PC-3 (cell line): ENCODE measurements at regions not wholly inside any gene's neighbourhood (a gene's known extent, or its start where the extent isn't known, plus 50 kb on each side); places are given as distances from the start of the nearest gene placed in this dataset.

Experiments used
- ATAC-seq: fragments of 200-7000 bp; cut with Tn5 transposase; 2 replicates; pipeline ENCODE4 v1.9.1; 2020; ENCODE audit warnings: mild to moderate bottlenecking, moderate library complexity
- BruUV-seq: library from RNA; stranded (reverse); fragments of 400-500 nt; replicated peaks from 2 replicates; lab custom pipeline; 2021; lab: Mats Ljungman, UMichigan
- CTCF ChIA-PET: fragments of 300-600 bp; sonication (Branson Sonifier 250); formaldehyde crosslinking; loops from one replicate; lab custom pipeline; 2022; ENCODE audit warnings: antibody characterized with exemption; lab: Charles Lee
- POLR2A ChIA-PET: fragments of 300-600 bp; sonication (Branson Sonifier 250); formaldehyde crosslinking; loops from one replicate; lab custom pipeline; 2022; ENCODE audit warnings: antibody characterized with exemption; ENCODE audit not compliant: unreplicated experiment; lab: Charles Lee
- DNase-seq: peaks from one replicate; pipeline ENCODE4 v3.0.0-alpha.2; 2015
- H2AFZ ChIP-seq: fragments of 300-600 bp; sonication (generic); 2 replicates; pipeline ENCODE4 v1.6.0; 2016; ENCODE audit warnings: antibody characterized with exemption, low read length
- H3F3A ChIP-seq: fragments of 300-600 bp; sonication (generic); one replicate; pipeline ENCODE4 v1.6.0; 2017; ENCODE audit warnings: antibody characterized with exemption, low read length, control low read depth, mild to moderate bottlenecking; ENCODE audit not compliant: unreplicated experiment
- H3K27ac ChIP-seq: fragments of 300-600 bp; sonication (generic); 2 replicates; pipeline ENCODE4 v1.5.1; 2016; ENCODE audit warnings: mild to moderate bottlenecking, low read length
- H3K27me3 ChIP-seq: fragments of 300-600 bp; sonication (generic); 2 replicates; pipeline ENCODE4 v1.6.1; 2016; ENCODE audit warnings: low read length, mixed read lengths
- H3K36me3 ChIP-seq: fragments of 300-600 bp; sonication (generic); 2 replicates; pipeline ENCODE4 v1.6.1; 2016; ENCODE audit warnings: low read depth, mixed run types, low read length, mixed read lengths
- H3K4me1 ChIP-seq: fragments of 300-600 bp; sonication (generic); 2 replicates; pipeline ENCODE4 v1.5.1; 2016; ENCODE audit warnings: low read length; ENCODE audit not compliant: insufficient read depth
- H3K4me2 ChIP-seq: fragments of 300-600 bp; sonication (generic); 2 replicates; pipeline ENCODE4 v1.6.0; 2016; ENCODE audit warnings: low read length
- H3K4me3 ChIP-seq: fragments of 300-600 bp; sonication (generic); 2 replicates; pipeline ENCODE4 v1.5.1; 2016; ENCODE audit warnings: mild to moderate bottlenecking, low read length, mixed read lengths
- H3K79me2 ChIP-seq: fragments of 300-600 bp; sonication (generic); 2 replicates; pipeline ENCODE4 v1.6.1; 2017; ENCODE audit warnings: low read length, mixed read lengths
- H3K9ac ChIP-seq: fragments of 300-600 bp; sonication (generic); 2 replicates; pipeline ENCODE4 v1.6.0; 2016; ENCODE audit warnings: mild to moderate bottlenecking, low read length
- H3K9me2 ChIP-seq: fragments of 300-600 bp; sonication (generic); replicated peaks from 2 replicates; pipeline ENCODE4 v1.6.1; 2016; ENCODE audit warnings: mixed run types, low read length, mixed read lengths
- H3K9me3 ChIP-seq: fragments of 300-600 bp; sonication (generic); 2 replicates; pipeline ENCODE4 v1.6.1; 2016; ENCODE audit warnings: low read length, mixed read lengths
- H4K20me1 ChIP-seq: fragments of 300-600 bp; sonication (generic); 2 replicates; pipeline ENCODE4 v1.6.1; 2016; ENCODE audit warnings: low read length, mixed read lengths
- EZH2 ChIP-seq: fragments of 300-600 bp; sonication (generic); IDR thresholded peaks from one replicate; pipeline ENCODE4 v1.6.1; 2017; ENCODE audit warnings: antibody characterized with exemption, mild to moderate bottlenecking, low read length; ENCODE audit not compliant: unreplicated experiment
- EZH2phosphoT487 ChIP-seq: fragments of 300-600 bp; sonication (generic); IDR thresholded peaks from 2 replicates; pipeline ENCODE4 v1.6.1; 2018; ENCODE audit warnings: mild to moderate bottlenecking, antibody characterized with exemption, low read length, borderline replicate concordance
- intact Hi-C: fragments of 100-400 bp; cut with micrococcal nuclease; formaldehyde crosslinking; loops from 2 replicates; pipeline ENCODE4 v1.9.0; 2023
- TF ChIP-seq, protein P1 (sequence below): fragments of 300-600 bp; sonication (generic); conservative IDR thresholded peaks from 2 replicates; pipeline ENCODE4 v1.5.1; 2017; ENCODE audit warnings: antibody characterized with exemption, low read depth, mild to moderate bottlenecking, low read length

DNA sequence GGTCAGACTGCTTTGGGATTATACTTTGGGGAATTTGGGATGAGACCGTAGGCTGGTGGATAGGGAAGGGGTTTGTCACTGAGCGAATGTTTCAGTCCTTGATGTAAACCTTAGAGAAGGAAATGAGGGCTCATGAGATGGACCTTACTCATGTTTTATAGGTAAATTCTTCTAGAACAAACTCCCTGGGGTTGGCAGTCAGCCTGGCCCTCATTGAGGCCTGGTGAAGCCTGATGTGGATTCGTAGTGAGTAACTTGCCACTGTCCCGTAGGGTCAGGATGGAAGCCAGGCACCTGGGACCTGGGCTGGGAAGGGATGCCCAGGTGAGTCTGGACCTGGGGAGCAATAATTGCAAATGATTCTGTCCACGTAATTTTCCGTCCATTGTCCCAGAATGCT lies 258.3 kb downstream of the LPIN1 start:
- no peaks in the 10 kb centered on the region for H3K9me2 ChIP-seq
- H3K27ac ChIP-seq, result no peak overlapping the region
- peak overlapping the region; percentile 44; the same call in 1 of the 2 replicates for H2AFZ ChIP-seq
- H3K4me2 ChIP-seq, result no peak overlapping the region
- no peaks in the 10 kb centered on the region for H3K9me3 ChIP-seq
- H3K4me3 ChIP-seq, result no peak overlapping the region
- no peaks in the 10 kb centered on the region for H3F3A ChIP-seq
- no peaks in the 10 kb centered on the region for H4K20me1 ChIP-seq
- peak; percentile 76 for ATAC-seq
- ChIA-PET CTCF (no interaction called here), POLR2A (no interaction called here)
- intact Hi-C loops, result no loop called here
- H3K79me2 ChIP-seq, result no peaks in the 10 kb centered on the region
- TF ChIP-seq, protein P1, sequence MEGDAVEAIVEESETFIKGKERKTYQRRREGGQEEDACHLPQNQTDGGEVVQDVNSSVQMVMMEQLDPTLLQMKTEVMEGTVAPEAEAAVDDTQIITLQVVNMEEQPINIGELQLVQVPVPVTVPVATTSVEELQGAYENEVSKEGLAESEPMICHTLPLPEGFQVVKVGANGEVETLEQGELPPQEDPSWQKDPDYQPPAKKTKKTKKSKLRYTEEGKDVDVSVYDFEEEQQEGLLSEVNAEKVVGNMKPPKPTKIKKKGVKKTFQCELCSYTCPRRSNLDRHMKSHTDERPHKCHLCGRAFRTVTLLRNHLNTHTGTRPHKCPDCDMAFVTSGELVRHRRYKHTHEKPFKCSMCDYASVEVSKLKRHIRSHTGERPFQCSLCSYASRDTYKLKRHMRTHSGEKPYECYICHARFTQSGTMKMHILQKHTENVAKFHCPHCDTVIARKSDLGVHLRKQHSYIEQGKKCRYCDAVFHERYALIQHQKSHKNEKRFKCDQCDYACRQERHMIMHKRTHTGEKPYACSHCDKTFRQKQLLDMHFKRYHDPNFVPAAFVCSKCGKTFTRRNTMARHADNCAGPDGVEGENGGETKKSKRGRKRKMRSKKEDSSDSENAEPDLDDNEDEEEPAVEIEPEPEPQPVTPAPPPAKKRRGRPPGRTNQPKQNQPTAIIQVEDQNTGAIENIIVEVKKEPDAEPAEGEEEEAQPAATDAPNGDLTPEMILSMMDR, result no peak
- TF ChIP-seq EZH2 (no peak), EZH2phosphoT487 (no peak)
- H3K9ac ChIP-seq, result no peak overlapping the region
- peaks cover 29% of the 10 kb centered on the region for H3K4me1 ChIP-seq
- H3K36me3 ChIP-seq, result no peaks in the 10 kb centered on the region
- H3K27me3 ChIP-seq, result no peaks in the 10 kb centered on the region
- no TSS peak for BruUV-seq
- DNase-seq, result peak; percentile 66

DNA sequence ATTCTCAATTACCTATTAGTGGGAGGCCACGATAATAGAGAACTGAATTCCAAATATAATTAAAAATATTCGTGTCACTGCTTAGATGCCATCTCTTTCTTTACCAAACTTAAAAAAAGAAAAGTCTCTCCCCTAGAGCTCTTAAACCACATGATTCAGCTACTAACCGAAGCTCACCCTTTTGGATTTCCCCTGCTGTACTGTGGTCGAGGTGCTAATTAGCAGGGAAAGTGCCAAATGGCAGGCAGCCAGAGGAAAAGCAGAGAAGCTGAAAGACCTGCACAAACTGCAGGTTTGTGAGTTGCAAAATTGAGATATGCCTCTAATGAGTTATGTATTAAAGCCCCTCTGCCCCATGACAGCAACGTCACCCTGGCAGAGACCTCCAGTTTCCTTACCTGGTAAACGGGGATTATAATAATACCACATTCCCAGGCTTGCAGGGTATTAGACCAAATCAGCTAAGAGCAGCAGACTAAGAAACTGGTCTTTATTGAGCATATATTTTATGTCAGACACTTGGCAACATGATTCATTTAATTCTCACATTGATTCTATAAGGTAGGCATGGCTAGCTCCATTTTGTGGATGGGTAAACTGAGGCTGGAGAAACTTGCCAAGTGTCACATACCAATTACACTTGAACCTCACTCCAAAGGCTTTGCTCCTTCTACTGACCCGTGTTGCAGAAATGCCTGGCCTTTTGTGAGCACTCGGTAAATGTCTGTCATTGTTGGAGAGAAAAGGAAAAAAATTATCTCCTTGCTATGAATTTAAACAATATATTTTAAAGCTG lies 259.7 kb downstream of the LPIN1 start:
- intact Hi-C loops, result no loop called here
- Histone ChIP-seq H3K27me3 (no peaks in the 10 kb centered on the region), H3K9me2 (no peaks in the 10 kb centered on the region), H3K36me3 (no peaks in the 10 kb centered on the region), H3K9ac (no peak overlapping the region), H2AFZ (no peak overlapping the region), H4K20me1 (no peaks in the 10 kb centered on the region), H3K4me2 (no peak overlapping the region), H3F3A (no peaks in the 10 kb centered on the region), H3K27ac (no peak overlapping the region), H3K4me1 (peaks cover 32% of the 10 kb centered on the region), H3K4me3 (no peak overlapping the region), H3K79me2 (no peaks in the 10 kb centered on the region), H3K9me3 (no peaks in the 10 kb centered on the region)
- BruUV-seq, result no TSS peak
- POLR2A ChIA-PET, result no interaction called here
- TF ChIP-seq, protein P1, result no peak
- TF ChIP-seq EZH2phosphoT487, result no peak
- TF ChIP-seq EZH2, result no peak
- CTCF ChIA-PET, result no interaction called here
- ATAC-seq, result no peak
- no peak for DNase-seq

- no TSS peak for BruUV-seq
- peak; percentile 25 for DNase-seq
- no peak overlapping the region for H3K9ac ChIP-seq
- no peak overlapping the region for H3K4me3 ChIP-seq
- H3K9me3 ChIP-seq, result no peaks in the 10 kb centered on the region
- POLR2A ChIA-PET, result no interaction called here
- TF ChIP-seq EZH2 (no peak), EZH2phosphoT487 (no peak)
- TF ChIP-seq, protein P1, result no peak
- H3F3A ChIP-seq, result no peaks in the 10 kb centered on the region
- H3K36me3 ChIP-seq, result no peaks in the 10 kb centered on the region
- intact Hi-C loops, result no loop called here
- no peak overlapping the region for H3K4me2 ChIP-seq
- no peaks in the 10 kb centered on the region for H4K20me1 ChIP-seq
- no peak overlapping the region for H2AFZ ChIP-seq
- no peak for ATAC-seq
- no peaks in the 10 kb centered on the region for H3K27me3 ChIP-seq
- CTCF ChIA-PET, result no interaction called here
- no peaks in the 10 kb centered on the region for H3K79me2 ChIP-seq
- no peaks in the 10 kb centered on the region for H3K9me2 ChIP-seq
- peaks cover 32% of the 10 kb centered on the region for H3K4me1 ChIP-seq
- no peak overlapping the region for H3K27ac ChIP-seq
Measured at GRCh38 chr2:12006850-12007249, 260.4 kb downstream of the LPIN1 start.
